MCF 10A (cell line): ENCODE measurements at regions not wholly inside any gene's neighbourhood (a gene's known extent, or its start where the extent isn't known, plus 50 kb on each side); places are given as distances from the start of the nearest gene placed in this dataset.
"Not testable (repeated sequence)": the region's sequence is repeated elsewhere in the genome, so short reads cannot be mapped to it uniquely, and the experiment has no call there.

Source experiments
- BruUV-seq: library from RNA; stranded (reverse); fragments of 400-500 nt; replicated peaks from 2 replicates; lab custom pipeline; 2021; lab: Mats Ljungman, UMichigan
- CTCF ChIA-PET: fragments of 300-600 bp; sonication (Branson Sonifier 250); formaldehyde crosslinking; extraction: SDS; loops from one replicate; lab custom pipeline; 2021; ENCODE audit warnings: antibody characterized with exemption, inconsistent platforms; lab: Yijun Ruan, JAX
- POLR2A ChIA-PET: fragments of 300-600, 350-650 bp; sonication (Branson Sonifier 250); formaldehyde crosslinking; extraction: SDS; loops from one replicate; lab custom pipeline; 2020; ENCODE audit warnings: antibody characterized with exemption, inconsistent platforms; lab: Yijun Ruan, JAX
- DNase-seq: peaks from one replicate; pipeline ENCODE4 v3.0.0-alpha.2; 2018; ENCODE audit not compliant: unreplicated experiment
- H3K27ac Mint-ChIP-seq: one replicate; pipeline ENCODE4 v1.8.0; 2022; ENCODE audit warnings: mild to moderate bottlenecking, low read depth, mixed read lengths; ENCODE audit not compliant: unreplicated experiment
- H3K27me3 Mint-ChIP-seq: one replicate; pipeline ENCODE4 v1.8.0; 2022; ENCODE audit warnings: mixed read lengths; ENCODE audit not compliant: insufficient read depth, unreplicated experiment
- H3K36me3 Mint-ChIP-seq: one replicate; pipeline ENCODE4 v1.8.0; 2022; ENCODE audit warnings: mild to moderate bottlenecking, moderate library complexity, mixed read lengths; ENCODE audit not compliant: insufficient read depth, unreplicated experiment
- H3K4me1 Mint-ChIP-seq: one replicate; pipeline ENCODE4 v1.8.0; 2022; ENCODE audit warnings: mixed read lengths; ENCODE audit not compliant: insufficient read depth, unreplicated experiment
- H3K4me3 Mint-ChIP-seq: one replicate; pipeline ENCODE4 v1.8.0; 2022; ENCODE audit warnings: mild to moderate bottlenecking, moderate library complexity, mixed read lengths; ENCODE audit not compliant: unreplicated experiment
- H3K9me3 Mint-ChIP-seq: one replicate; pipeline ENCODE4 v1.8.0; 2022; ENCODE audit warnings: mixed read lengths; ENCODE audit not compliant: unreplicated experiment
- intact Hi-C: fragments of 100-400 bp; cut with micrococcal nuclease; formaldehyde crosslinking; loops from 2 replicates; pipeline ENCODE4 v1.14.1; 2022

DNA sequence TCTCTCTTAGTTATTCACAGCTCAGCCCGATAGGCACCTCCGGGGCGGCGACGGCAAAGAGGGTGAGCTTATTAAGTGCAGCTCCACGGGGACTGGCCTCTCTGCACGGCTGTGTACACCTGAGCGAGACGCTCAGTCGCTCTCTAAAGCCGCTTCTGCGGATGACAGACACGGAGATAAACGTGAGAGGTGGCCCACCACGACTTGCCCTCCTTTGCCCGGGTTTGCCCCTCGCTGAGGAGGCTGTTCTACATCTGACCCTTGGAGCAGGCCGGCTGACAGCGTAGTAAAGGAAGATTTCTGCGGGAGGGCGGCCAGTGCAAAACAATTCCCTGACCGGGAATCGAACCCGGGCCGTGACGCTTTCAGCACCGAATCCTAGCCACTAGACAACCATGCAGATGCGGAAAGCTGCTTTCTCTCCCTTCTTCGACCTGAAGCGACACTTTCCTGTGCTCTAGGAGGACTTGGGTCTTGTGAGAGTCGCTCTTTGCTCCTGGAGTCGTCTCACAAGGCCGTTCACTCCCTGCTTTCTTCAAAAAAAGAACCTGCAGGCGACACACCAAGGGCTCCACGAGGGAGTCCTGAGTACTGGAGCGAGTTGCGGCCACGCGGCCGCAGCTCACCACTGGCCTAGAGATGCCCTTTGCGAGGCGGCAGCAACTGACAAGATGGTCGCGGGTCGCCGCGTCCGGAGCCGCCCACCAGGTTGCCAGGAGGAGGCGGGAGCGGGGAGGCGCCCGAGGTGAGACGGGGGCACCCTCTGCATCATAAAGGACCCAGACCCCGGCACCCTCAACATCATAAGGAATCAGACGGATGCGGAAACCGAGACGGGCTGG, 119.9 kb downstream of the PPIAL4A start:
- H3K4me1 Mint-ChIP-seq, H3K9me3 Mint-ChIP-seq, intact Hi-C loops, BruUV-seq, CTCF ChIA-PET, H3K36me3 Mint-ChIP-seq, POLR2A ChIA-PET, H3K27me3 Mint-ChIP-seq, H3K27ac Mint-ChIP-seq: not testable (repeated sequence)
- DNase-seq, result peak; percentile 16
- peak overlapping the region; percentile 63 for H3K4me3 Mint-ChIP-seq

GRCh38 chr1:121010141-121010540, 120.6 kb downstream of the PPIAL4A start:
- H3K27me3 Mint-ChIP-seq, H3K36me3 Mint-ChIP-seq, POLR2A ChIA-PET, BruUV-seq, DNase-seq, H3K4me1 Mint-ChIP-seq, intact Hi-C loops, H3K4me3 Mint-ChIP-seq, H3K9me3 Mint-ChIP-seq, H3K27ac Mint-ChIP-seq, CTCF ChIA-PET: not testable (repeated sequence)

- BruUV-seq, CTCF ChIA-PET, H3K36me3 Mint-ChIP-seq, intact Hi-C loops, H3K9me3 Mint-ChIP-seq, H3K27ac Mint-ChIP-seq, H3K4me1 Mint-ChIP-seq, H3K27me3 Mint-ChIP-seq, H3K4me3 Mint-ChIP-seq, DNase-seq, POLR2A ChIA-PET: not testable (repeated sequence)
Measured at GRCh38 chr1:121013181-121013580, 123.6 kb downstream of the PPIAL4A start.

DNA sequence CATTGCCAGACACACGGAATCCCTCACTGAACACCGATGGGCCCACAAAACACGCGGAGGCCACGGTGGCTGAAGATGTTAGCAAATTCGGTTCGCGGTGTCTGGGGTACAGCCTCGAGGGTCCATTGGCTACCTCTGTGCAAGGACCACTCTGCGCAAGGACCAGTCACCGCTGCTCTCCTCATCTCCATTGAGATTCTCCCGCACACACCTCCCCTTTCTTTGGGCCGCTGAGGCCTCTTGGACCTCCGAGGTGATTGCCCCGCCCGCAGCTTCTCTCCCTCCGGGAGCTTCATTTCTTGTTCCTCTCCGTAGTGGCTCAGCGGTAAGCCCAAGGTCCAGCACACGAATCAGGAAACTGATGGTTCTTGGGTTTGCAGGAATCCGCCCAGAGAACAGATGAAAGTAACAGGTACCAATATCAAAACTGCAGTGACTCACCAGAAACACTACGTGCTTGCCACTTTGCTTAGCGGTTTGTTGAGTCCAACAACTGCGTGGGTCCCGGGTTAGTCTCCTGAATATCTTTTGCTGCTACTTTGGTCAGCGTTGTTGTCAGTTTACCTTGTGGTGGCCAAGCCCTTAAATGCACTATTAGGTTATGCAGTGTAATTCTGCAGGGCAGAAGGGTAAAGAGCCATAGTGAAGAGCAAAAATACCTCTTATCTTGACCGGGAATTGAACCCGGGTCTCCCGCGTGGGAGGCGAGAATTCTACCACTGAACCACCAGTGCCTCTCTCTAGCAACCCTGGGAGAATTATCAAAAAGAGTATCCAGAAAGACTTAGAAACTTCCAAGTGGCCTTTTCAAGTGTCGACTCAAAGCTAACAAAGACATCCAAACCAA, 126.8 kb downstream of the PPIAL4A start:
- intact Hi-C loops, H3K27me3 Mint-ChIP-seq, H3K9me3 Mint-ChIP-seq, H3K4me3 Mint-ChIP-seq, CTCF ChIA-PET, POLR2A ChIA-PET, H3K4me1 Mint-ChIP-seq: not testable (repeated sequence)
- H3K27ac Mint-ChIP-seq, result peak overlapping the region; percentile 67
- H3K36me3 Mint-ChIP-seq, result peaks cover 14% of the 10 kb centered on the region
- BruUV-seq, result TSS peak; percentile 97
- peak; percentile 77 for DNase-seq

DNA sequence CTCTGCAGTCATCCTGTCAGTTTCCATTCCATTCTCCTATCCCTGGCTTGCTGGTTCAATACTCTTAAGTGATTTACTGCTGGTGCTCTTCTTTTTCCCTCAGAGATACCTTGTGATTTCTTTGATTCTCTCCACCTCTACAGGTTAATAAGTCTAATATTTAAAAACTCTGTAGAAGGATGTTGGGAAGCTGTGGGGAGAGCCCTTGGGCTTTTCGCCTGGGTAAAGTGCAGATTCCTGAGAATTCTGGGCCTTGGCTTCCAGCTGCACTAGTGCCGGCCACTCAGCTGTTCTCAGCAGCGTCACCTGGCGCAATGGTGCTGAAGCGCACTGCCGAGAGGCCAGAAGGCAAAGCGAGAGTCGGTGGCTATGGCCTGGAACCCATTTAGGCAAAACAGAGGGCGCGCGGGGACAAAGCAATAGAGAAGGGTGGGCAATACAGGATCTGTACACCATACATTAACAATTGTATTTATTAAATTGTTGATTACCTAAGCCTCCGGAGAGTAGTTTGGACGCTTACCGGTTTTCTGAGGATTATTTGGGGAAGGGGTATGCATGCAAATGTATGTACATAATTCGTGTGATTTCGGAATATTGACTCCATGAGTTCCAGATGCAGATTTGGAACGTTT, 130.3 kb downstream of the PPIAL4A start:
- BruUV-seq, H3K27me3 Mint-ChIP-seq, intact Hi-C loops, H3K4me1 Mint-ChIP-seq, H3K9me3 Mint-ChIP-seq, POLR2A ChIA-PET, H3K4me3 Mint-ChIP-seq, H3K27ac Mint-ChIP-seq, CTCF ChIA-PET, DNase-seq: not testable (repeated sequence)
- H3K36me3 Mint-ChIP-seq, result peaks cover 14% of the 10 kb centered on the region

DNA sequence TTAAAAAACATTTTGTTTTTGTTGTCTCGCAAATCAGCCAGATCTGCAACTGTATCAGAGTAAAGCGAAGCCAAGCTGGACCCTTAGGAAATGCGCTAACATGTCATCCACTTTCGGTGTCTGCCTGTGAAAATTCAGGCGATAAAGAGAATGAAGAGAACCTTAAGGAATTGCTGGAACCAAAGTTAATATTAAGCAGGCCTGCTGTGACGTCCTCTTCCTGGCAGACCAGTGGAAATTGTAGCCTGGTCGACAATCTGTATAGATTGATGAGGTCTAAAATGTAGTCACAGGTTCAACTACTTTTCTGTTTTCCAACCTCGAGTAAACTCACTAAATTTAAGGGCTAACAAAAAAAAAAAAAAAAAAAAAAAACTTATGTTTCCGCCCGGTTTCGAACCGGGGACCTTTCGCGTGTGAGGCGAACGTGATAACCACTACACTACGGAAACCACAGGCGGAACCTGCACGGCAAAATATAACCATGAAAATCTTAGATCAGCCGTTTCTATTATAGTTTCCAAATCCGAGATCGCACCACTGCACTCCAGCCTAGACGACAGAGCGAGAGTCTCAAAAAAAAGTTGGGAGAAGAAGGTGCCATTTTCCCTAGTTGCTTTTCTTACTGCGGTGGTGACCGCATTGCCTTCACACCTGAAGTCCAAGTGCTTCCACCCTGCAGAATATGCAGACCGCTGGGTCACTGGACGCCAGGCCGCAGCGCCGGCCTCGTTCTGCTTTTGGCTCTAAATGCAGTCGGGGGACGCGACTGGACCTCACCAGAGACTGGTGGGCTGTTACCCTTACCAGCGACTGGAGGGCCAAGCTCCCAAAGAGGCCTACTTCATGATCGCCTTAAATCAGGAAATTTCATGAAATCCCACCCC, 131.0 kb downstream of the PPIAL4A start:
- H3K9me3 Mint-ChIP-seq, intact Hi-C loops, H3K4me3 Mint-ChIP-seq, H3K4me1 Mint-ChIP-seq, BruUV-seq, H3K27me3 Mint-ChIP-seq, CTCF ChIA-PET, POLR2A ChIA-PET, H3K27ac Mint-ChIP-seq: not testable (repeated sequence)
- DNase-seq, result peak; percentile 51
- peaks cover 14% of the 10 kb centered on the region for H3K36me3 Mint-ChIP-seq

GRCh38 chr1:121021716-121022115, 132.1 kb downstream of the PPIAL4A start:
- POLR2A ChIA-PET, H3K27ac Mint-ChIP-seq, CTCF ChIA-PET, H3K4me3 Mint-ChIP-seq, BruUV-seq, intact Hi-C loops, H3K9me3 Mint-ChIP-seq, DNase-seq, H3K27me3 Mint-ChIP-seq, H3K4me1 Mint-ChIP-seq: not testable (repeated sequence)
- peaks cover 10% of the 10 kb centered on the region for H3K36me3 Mint-ChIP-seq

DNA sequence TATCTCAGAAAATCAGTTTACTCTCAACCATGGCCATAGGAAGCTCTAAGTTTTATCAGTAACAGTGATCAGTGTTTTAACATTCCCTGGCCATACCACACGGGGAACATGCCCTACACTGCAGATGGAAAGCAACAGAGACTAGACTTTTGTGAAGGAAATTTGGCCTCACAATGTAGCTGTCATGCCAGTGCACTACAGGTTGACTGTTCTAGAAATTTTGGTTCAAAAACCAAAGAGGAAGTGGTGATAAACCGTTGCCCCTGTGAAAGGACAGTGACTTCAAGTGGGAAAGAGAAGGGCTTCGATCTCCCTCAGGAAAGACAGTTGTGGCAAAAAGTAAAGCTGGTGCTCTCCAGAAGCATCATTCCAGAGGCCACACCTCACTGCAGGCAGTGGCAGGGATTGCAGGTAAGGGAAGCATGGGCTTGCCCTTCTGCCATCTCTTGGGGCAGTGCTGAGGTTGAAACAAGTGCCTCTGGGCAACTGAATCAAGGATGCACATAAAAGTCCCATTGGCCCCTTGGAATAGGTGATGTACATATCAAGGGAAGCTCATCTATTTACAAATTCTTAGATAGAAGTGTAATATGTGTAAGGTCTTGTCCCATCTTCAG, 143.4 kb downstream of the PPIAL4A start:
- H3K4me3 Mint-ChIP-seq, BruUV-seq, H3K27me3 Mint-ChIP-seq, H3K36me3 Mint-ChIP-seq, H3K9me3 Mint-ChIP-seq, POLR2A ChIA-PET, intact Hi-C loops, DNase-seq, H3K4me1 Mint-ChIP-seq, CTCF ChIA-PET, H3K27ac Mint-ChIP-seq: not testable (repeated sequence)
